Vagina (tissue), 2 donors: ENCODE measurements at regions not wholly inside any gene's neighbourhood (a gene's known extent, or its start where the extent isn't known, plus 50 kb on each side); places are given as distances from the start of the nearest gene placed in this dataset.

Experiments
- POLR2AphosphoS5 ChIP-seq, 2 donors: sonication (generic); formaldehyde crosslinking; IDR thresholded peaks; one replicate each; pipeline ENCODE4 v1.9.0; 2017; ENCODE audit warnings: antibody characterized with exemption in 2 of 2, mild to moderate bottlenecking in 2 of 2, low read depth in 1 of 2; ENCODE audit not compliant: insufficient read depth in 1 of 2
- TF ChIP-seq, protein P1 (sequence below), 3 experiments: fragments of 450-650 bp in 2 of 3; fragments of 200-600 bp in 1 of 3; sonication (generic) in 1 of 3; IDR thresholded peaks; one replicate each; pipeline ENCODE4 v1.5.1; 2017 to 2019; ENCODE audit warnings: antibody characterized with exemption in 3 of 3, mild to moderate bottlenecking in 2 of 3, moderate library complexity in 2 of 3

DNA sequence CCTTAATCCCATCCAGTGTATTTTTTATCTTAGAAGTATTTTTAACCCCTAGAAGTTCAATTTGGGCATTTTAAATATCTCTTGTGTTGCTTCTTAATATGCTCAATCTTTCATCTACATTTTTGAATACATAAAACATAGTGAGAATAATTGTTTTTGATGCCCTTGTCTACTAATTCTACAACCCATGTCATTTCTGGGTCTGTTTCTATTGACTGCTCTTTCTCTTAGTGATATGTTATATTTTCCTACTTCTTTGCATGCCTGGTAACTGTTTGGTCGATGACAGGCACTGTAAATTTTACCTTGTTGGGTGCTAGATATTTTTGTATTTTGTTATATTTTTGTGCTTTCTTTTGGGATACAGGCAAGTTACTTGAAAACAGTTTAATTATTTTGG lies 56.3 kb downstream of the CYTL1 start:
- TF ChIP-seq, protein P1, sequence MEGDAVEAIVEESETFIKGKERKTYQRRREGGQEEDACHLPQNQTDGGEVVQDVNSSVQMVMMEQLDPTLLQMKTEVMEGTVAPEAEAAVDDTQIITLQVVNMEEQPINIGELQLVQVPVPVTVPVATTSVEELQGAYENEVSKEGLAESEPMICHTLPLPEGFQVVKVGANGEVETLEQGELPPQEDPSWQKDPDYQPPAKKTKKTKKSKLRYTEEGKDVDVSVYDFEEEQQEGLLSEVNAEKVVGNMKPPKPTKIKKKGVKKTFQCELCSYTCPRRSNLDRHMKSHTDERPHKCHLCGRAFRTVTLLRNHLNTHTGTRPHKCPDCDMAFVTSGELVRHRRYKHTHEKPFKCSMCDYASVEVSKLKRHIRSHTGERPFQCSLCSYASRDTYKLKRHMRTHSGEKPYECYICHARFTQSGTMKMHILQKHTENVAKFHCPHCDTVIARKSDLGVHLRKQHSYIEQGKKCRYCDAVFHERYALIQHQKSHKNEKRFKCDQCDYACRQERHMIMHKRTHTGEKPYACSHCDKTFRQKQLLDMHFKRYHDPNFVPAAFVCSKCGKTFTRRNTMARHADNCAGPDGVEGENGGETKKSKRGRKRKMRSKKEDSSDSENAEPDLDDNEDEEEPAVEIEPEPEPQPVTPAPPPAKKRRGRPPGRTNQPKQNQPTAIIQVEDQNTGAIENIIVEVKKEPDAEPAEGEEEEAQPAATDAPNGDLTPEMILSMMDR (IDR thresholded peaks at IDR 0.05), result no peak
- TF ChIP-seq POLR2AphosphoS5 (IDR thresholded peaks at IDR 0.05; ENCODE audit: insufficient read depth in 1 of 2, low read depth in 1 of 2), result no peak
